ENCODE measurements at regions not wholly inside any gene's neighbourhood (a gene's known extent, or its start where the extent isn't known, plus 50 kb on each side); places are given as distances from the start of the nearest gene placed in this dataset.
"Not testable (repeated sequence)": the region's sequence is repeated elsewhere in the genome, so short reads cannot be mapped to it uniquely, and the experiment has no call there.

DNA sequence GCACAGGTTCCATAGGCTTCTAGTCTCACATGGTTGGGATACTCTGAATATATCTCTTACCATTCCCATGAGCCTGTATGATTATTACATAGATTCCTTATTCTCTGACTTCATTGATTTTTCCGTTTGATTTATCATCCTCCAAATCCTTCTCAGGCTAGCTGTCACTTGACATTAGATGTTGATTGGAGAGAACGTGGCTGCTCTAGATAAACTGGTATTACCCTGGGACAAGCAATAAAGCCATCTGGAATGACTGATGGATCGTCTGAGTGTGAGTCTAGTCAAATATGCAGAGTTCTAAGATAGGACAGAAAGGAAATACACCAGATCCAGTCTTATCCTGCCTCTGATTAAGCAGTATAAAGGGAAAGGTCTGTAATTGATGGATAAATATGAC is 325.6 kb upstream of the EPHA4 start:
- no peak for ATAC-seq
- TF ChIP-seq CTCF (IDR thresholded peaks at IDR 0.05), result no peak
- no peak for TF ChIP-seq POLR2A (IDR thresholded peaks at IDR 0.05)
- Histone ChIP-seq H3K9me3 (no peaks in the 10 kb centered on the region), H3K36me3 (replicated peaks in 1 of 2; ENCODE audit: insufficient read depth in 1 of 2, low read depth in 2 of 2) (no peaks in the 10 kb centered on the region), H3K27me3 (no peaks in the 10 kb centered on the region), H3K4me3 (no peak overlapping the region), H3K27ac (no peak overlapping the region), H3K4me1 (no peaks in the 10 kb centered on the region)
- WGBS, 2 donors, result 15 to 18% methylated on average over 3 of the region's 3 CpGs
- DNase-seq, result no peak
- intact Hi-C loops (cut with DNase I), result no loop called here

GRCh38 chr2:221896505-221897151 is 324.5 kb upstream of the EPHA4 start:
- TF ChIP-seq CTCF (IDR thresholded peaks at IDR 0.05) (no peak), POLR2A (IDR thresholded peaks at IDR 0.05) (no peak)
- WGBS, 2 donors, result 55 to 66% methylated on average over 10 of the region's 10 CpGs
- H3K9me3 ChIP-seq, result no peaks in the 10 kb centered on the region
- intact Hi-C loops (cut with DNase I), result no loop called here
- ATAC-seq (no peak), DNase-seq (peak in 1 of 4 donors; percentile 5)
- no peak overlapping the region for H3K27ac ChIP-seq
- H3K36me3 ChIP-seq (replicated peaks in 1 of 2; ENCODE audit: insufficient read depth in 1 of 2, low read depth in 2 of 2), result no peaks in the 10 kb centered on the region
- H3K4me1 ChIP-seq, result no peaks in the 10 kb centered on the region
- no peak overlapping the region for H3K4me3 ChIP-seq
- no peaks in the 10 kb centered on the region for H3K27me3 ChIP-seq

DNA sequence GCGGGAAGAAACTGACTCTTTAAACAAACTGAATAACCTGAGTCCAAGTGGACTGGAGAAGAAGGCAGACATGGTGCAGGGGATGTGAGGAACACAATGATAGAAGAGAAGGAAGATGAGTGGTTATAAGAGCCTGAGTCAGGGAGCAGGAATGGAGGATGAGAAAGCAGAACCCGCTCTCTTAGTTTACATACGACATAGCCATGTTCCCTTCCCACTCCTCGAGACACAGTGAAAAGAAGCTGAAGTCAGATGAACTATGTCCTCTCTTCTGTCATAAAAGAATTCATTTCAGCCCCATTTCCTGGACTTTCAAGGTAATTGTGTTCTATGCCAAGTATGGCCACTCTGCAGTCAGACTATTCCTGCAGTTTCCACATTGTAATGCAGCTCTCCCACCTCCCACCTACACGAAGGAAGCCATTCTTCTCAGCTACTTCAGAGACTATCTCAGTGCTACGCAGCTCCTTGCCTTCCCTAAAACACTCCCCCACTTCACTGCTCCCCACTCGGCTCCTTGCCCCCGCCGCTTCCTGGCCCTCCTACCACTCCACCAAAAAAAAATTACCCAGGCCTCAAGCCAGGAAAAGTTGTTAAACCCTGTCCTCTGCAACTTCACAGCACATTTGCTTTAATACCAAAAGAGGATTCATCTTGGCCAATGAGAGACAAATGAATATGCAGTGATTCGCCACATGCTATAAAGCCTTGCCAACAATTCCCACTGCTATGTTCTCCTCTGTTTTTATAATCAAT is 323.4 kb upstream of the EPHA4 start:
- Histone ChIP-seq H3K27me3 (no peaks in the 10 kb centered on the region), H3K36me3 (replicated peaks in 1 of 2; ENCODE audit: insufficient read depth in 1 of 2, low read depth in 2 of 2) (no peaks in the 10 kb centered on the region), H3K4me3 (no peak overlapping the region), H3K4me1 (no peaks in the 10 kb centered on the region), H3K9me3 (no peaks in the 10 kb centered on the region), H3K27ac (no peak overlapping the region)
- no peak for ATAC-seq
- TF ChIP-seq POLR2A (IDR thresholded peaks at IDR 0.05) (no peak), CTCF (IDR thresholded peaks at IDR 0.05) (no peak)
- intact Hi-C loops (cut with DNase I), result no loop called here
- no peak for DNase-seq
- 63 to 65% methylated on average over 10 of the region's 10 CpGs for WGBS, 2 donors

GRCh38 chr2:221893501-221893900 is 321.4 kb upstream of the EPHA4 start:
- Histone ChIP-seq H3K4me1 (no peaks in the 10 kb centered on the region), H3K27me3 (no peaks in the 10 kb centered on the region), H3K27ac (no peak overlapping the region), H3K4me3 (no peak overlapping the region), H3K36me3 (replicated peaks in 1 of 2; ENCODE audit: insufficient read depth in 1 of 2, low read depth in 2 of 2) (no peaks in the 10 kb centered on the region), H3K9me3 (no peaks in the 10 kb centered on the region)
- no peak for ATAC-seq
- DNase-seq, result no peak
- WGBS, 2 donors, result 76 to 82% methylated on average over 8 of the region's 8 CpGs
- TF ChIP-seq CTCF (IDR thresholded peaks at IDR 0.05), result no peak
- no peak for TF ChIP-seq POLR2A (IDR thresholded peaks at IDR 0.05)
- intact Hi-C loops (cut with DNase I), result no loop called here

- H3K27me3 ChIP-seq; H3K4me1 ChIP-seq; H3K36me3 ChIP-seq (replicated peaks in 1 of 2; ENCODE audit: insufficient read depth in 1 of 2, low read depth in 2 of 2); DNase-seq; ATAC-seq; H3K9me3 ChIP-seq; H3K4me3 ChIP-seq; H3K27ac ChIP-seq; intact Hi-C loops (cut with DNase I): not testable (repeated sequence)
- 90 to 95% methylated on average over 4 to 14 of the region's 31 CpGs for WGBS, 2 donors
These were observed 319.9 kb upstream of the EPHA4 start for GRCh38 chr2:221892006-221892405.
